ENCODE measurements at regions not wholly inside any gene's neighbourhood (a gene's known extent, or its start where the extent isn't known, plus 50 kb on each side); places are given as distances from the start of the nearest gene placed in this dataset.
"Not testable (repeated sequence)": the region's sequence is repeated elsewhere in the genome, so short reads cannot be mapped to it uniquely, and the experiment has no call there.

DNA sequence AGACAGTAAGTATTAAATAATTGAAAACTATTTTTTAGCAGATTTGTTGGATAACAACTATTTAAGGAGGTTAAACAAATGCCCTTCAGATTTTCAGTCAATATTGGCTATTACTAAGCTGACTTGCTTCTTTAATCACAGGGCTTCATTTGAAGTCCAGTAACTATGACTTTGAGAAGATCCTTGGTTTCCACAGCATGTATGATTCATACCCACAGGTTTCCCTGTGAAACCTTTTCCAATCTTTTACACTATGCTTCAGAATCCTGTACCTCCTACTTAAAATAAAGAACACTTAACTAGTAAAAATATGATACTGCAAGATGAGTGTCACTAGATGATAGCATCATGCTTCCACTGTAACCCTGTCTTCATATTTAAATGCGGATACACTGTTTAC is 211.9 kb downstream of the SPATA31A1 start:
- not testable (repeated sequence) for DNase-seq

DNA sequence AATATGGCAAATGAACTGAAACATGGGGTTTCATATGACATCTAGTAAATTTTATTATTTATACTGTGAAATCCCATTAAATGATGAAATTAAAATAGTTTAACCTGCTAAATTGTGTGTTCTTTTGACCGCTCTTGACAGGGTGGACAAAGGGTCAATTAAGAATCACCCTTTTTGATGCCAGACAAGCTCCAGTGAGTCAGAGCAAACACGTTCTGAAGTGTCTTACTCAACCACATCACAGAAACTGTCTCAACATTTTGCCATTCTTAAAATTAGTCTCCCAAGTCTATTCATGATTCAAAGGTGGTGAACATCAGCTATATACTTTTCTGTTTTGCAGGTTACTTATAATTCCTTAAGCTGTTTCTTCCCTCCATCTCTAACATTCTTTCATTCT is 213.4 kb downstream of the SPATA31A1 start:
- DNase-seq, result not testable (repeated sequence)

DNA sequence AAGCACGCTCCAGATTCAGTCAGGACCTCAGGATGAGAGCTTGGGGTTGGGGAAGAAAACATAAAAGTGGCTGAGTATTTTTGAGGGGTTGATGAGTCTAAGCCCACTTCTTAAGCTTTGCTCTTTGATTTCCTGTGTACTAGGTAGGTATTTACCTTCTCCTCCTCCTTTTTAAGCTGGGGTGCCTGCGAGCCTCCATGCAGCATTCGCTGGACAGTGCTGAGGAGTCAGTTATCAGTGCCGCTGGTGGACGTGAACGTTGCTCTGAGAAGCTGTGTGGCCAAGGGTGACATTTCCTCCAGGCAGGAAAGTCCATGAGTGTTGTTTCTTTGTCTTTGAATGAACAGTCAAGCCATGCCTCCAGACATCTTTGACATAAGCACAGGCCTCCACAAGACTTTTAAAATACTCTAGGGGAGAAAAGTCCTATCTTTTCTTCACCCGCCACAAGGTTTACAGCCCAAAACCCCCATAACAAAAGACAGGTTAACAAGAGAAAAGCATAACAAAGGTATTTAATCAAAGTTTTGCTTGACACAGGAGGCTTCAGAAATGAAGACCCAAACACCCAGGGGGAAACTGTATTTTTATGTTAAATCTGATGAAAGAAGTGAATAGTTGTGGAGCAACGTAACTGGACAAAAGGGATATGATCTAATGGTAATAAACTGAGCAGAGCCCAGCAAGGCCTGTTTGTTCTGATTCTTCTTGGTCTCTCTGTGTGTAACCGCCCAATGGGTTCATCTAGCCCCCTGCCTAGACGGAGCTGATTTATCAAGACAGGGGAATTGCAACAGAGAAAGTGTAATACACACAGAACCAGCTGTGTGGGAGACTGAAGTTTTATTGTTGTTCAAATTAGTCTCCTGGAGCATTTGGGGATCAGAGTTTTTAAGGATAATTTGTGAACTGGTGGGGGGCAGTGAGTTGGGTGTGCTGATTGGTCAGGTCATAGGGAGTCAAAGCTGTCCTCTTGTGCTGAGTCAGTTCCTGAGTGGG is 217.9 kb downstream of the SPATA31A1 start:
- DNase-seq, result not testable (repeated sequence)

DNA sequence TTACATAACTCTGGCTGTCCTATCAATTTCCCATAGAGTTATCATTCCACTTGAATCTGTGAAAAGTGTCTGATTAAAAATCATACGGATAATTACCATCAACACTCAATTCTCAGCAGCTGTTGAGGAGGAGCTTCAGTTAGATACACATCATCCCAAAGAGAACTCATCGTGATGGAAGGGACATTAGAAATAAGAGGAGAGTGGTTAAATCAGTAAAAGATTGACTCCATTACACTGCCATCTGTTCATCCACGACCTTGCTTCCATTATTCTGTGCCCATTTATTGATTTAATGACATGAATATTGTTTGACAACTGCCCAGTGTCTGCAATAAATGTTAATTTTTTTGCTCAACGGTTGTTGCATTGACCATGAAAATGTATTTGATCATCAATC is 223.5 kb downstream of the SPATA31A1 start:
- not testable (repeated sequence) for DNase-seq

DNA sequence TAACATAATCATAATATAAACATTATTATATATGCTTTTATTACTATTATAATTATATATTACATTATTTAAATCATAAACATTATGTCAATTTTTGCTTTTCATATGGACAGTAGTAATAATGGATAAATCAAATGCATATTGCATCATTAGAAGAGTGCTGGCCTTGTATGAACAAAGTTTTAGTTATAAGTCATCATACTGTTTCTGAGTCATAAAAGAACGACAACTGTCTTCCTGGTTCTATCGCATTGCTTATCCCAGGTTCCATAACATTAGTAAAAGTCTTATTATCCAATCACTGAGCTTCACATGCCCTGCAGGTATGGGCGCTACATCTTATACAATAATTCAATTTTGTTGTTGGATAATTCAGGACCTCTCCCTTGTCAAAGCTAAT is 225.8 kb downstream of the SPATA31A1 start:
- DNase-seq, result not testable (repeated sequence)

DNA sequence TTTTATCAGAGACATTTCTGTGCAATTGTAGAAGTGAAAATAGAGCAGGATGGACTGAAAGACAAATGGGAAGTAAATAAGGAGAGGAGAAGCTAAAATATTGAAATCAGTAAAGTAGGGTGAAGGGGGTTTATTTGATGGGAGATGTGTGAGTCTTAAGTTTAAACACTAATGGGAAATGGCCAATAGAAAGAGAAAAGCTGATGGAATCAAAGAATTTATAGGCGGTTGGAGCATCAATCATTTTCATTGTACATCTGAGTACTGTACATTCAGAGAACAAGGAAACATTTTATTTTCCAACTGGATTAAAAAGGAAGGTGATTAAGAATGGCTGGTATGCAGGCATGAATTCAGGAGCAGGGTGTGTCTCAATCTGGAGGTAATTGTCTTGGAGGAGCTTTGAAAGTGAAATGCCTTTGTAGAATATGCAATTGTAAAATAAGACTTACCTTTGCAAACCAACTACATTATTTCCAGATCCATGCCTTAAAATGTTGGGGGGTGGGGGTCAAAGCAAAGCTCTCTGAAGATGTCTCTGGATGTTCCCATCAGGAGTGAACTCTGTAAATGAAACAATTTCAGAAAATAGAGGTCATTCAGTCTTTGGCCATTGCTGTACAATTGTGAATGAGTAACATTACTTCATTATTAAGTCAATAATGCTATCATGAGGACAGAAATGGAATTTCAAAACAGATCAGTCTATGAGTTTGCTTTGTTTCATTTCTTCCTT is 227.4 kb downstream of the SPATA31A1 start:
- DNase-seq, result not testable (repeated sequence)

DNA sequence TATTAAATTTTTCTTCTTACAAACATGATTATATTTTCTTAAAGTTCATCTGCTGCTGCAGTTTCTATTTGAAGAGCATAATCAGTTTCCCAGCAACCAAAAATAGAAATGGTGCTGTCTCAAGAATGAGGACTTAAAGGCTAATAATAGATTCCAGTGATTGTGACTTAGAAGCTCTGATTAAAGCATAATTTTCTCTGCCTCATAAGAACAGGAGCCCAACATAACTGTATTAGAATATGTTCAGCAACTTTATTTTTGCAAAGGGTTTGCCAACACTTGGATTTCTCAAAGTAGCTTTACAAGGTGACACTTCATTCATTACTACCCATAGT is 227.9 kb downstream of the SPATA31A1 start:
- DNase-seq, result not testable (repeated sequence)

DNA sequence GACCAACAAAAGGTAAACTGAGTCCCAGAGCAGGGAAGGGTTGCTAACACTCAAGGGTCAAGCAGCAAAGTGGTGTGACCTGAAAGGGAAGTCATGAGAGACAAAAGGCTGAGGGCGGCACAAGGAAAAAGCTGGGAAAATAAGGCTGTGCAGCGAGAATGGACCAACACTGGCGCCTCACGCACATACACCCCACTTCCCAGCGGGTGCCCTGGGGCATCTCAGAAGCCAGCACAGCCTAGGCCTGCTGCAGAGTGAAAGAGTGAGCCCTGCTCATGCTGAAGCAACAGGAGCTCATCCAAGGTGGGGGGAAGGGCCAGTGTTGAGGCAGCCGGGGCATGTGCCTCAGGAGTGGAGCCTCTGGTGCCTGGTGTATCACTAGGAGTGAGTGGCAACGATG is 229.8 kb downstream of the SPATA31A1 start:
- DNase-seq, result not testable (repeated sequence)

DNA sequence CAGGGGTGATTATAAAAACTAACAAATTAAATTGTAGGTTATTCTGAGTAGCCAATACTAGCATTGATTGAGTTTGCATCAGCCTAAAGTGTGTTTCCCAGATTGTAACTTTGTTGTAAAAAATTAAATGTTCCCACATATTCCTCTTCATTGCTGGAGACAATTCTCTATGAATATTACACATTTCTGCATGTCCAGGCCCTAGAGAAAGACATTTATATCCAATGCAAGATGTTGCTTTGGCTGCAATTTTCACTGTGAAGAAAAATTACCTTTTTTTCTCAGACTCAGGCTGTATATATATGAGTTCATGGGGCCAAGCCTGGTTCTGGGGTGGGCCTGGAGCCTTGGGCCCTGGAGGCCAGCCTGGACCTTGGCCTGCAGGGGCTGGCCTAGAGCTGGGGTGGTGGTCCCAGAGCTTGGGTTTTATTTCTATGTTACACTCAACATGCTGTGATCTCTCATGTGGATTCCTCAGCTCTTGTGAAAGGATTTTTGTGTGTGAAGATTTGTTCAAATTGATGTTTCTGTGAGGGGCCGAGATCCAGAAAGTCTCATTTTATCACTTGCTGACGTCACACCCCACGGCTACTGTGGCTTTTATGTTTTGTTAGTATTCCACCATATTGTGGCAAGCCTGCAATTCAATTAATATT is 232.5 kb downstream of the SPATA31A1 start:
- DNase-seq, result no peak

DNA sequence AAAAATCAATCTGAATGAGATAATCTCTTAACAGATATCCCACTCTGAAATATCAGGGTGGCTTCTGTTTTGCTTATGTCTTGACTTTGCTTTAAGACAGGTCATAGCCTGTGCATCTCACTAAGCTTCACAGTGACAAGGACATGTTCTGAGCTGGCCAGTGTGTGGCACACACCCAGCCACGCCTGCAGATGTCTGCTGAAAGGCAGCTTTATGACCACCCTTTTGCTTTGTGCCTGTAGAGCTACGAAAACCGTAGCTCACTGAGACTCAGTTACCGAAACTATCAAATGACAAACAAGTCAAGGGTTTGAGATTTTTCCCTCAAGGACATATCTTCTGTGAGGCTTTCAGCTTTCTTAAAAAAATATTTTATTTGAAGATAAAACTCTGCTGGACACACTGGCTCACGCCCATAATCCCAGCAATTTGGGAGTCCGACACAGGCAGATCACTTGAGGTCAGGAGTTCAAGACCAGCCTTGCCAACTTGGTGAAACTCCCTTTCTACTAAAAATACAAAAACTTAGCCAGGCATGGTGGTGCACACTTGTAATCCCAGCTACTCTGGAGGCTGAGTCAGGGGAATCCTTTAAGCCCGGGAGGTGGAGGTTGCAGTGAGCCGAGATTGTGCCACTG is 233.2 kb downstream of the SPATA31A1 start:
- DNase-seq, result no peak

DNA sequence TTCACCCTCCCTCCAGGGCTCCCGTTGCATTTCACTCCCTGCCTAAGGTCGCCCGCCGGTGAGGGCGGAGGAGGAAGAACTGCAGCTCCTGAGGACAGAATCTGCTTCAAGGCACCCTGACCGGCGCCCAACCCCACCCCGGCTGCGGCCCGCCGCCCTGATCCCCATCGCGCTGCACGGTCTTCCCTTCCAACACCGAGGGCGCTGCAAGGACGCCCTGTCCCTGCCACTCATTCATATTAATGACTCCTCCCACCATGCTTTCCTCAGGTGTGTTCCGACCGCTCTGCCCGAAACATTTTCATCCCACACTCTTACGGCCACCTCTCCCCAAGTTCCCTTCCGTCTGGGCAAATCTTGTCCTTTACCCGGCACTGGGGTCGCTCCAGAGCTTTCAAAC is 248.6 kb downstream of the SPATA31A1 start:
- not testable (repeated sequence) for DNase-seq

DNA sequence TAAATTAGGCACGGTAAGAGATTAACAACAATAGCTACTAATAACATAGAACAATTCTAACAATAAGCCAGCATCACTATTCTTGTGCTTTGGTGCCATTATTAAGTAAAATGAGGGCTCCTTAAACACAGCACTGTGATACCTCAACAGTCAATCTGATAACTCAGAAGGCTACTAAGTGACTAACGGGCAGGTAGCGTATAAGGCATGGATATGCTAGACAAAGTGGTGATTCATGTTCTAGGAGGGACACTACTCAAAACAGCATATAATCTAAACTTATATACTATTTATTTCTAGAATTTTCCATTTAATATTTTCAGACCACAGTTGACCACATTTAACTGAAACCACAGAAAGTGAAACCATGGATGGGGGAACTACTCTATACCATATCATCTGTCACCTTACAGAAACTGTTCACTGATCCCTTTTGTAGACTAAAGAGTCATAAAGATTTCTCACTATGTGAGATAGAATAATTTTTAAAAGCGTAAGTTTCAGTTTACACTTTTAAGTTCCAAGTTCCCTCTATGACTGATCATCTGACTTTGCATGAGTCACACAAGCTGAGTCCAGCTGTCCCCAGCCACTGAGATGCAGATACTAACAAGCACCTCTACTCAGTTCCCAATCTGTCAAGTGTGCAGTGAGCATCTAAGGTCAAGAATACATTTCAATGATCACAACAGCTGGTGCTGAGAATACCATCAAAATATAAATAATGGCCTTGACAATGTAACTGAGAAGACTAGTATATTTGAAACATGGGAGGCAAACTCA is 256.2 kb downstream of the SPATA31A1 start:
- not testable (repeated sequence) for DNase-seq

DNA sequence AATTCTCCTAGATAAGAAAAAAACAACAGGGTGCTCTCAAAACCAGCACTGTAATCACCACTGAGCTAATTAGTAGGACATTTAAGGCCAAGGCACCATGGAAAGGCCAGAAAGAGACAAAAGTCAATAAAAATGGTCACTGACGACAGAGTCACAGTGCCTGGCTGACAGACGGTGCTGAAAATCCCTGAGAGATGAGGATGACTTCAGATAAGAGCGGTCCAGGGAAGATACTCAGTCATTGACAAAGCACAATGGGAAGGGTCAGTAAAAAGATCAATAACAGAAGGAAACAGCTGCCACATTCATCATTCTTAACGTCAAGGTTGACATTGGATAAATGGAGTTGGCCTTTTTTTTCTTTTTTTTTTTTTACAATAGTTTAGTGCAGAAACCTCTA is 261.0 kb downstream of the SPATA31A1 start:
- not testable (repeated sequence) for DNase-seq

DNA sequence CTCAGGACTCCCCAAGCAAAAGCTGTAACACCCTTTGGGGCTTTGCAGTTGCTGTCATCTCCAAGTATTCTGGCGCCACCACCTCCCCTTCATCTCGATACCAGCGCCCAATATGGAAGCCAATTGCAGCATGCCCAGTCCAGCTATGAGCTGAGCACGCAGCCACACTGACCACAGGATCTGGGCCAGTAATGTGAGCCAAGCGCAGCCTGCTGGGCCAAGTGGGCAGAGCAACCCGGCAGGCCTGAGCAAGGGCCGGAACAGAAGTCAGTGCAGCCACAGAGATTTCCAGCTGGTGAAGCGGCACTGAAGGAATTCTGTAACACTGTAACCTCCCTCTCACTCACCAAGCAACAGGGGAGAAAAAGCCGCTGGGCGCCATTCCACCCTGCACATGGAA is 268.6 kb downstream of the SPATA31A1 start:
- not testable (repeated sequence) for DNase-seq

DNA sequence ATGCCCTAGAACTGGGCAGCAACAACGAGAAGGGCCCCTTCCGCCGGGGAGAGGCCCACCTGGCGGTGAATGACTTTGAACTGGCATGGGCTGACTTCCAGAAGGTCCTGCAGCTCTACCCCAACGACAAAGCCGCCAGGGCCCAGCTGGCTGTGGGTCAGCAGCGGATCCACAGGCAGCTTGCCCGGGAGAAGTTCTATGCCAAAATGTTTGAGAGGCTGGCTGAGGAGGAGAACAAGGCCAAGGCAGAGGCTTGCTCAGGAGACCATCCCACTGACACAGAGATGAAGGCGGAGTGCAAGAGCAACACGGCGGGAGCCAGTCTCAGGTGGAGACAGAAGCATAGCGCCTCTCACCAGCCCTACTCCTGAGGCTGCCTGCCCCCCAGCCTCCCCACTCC is 276.6 kb downstream of the SPATA31A1 start:
- DNase-seq, result not testable (repeated sequence)

DNA sequence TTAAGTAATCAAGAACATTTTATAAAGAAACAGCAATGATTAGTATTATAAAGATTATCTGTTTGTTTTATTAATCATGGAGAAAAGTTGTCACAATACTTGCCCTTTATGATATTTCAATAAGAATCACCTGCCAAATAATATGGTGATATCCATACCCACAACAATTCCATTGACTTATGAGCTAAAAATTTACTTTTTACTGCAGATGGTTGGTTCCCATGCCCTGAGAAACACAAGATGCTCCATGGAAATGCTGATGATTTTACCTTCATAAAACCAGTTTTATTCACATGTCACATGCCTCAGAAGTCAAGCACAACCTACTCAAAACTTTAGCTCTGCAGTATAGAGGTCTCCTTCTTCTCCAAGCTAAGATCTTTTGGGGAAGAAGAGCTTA is 293.6 kb downstream of the SPATA31A1 start:
- DNase-seq, result not testable (repeated sequence)

DNA sequence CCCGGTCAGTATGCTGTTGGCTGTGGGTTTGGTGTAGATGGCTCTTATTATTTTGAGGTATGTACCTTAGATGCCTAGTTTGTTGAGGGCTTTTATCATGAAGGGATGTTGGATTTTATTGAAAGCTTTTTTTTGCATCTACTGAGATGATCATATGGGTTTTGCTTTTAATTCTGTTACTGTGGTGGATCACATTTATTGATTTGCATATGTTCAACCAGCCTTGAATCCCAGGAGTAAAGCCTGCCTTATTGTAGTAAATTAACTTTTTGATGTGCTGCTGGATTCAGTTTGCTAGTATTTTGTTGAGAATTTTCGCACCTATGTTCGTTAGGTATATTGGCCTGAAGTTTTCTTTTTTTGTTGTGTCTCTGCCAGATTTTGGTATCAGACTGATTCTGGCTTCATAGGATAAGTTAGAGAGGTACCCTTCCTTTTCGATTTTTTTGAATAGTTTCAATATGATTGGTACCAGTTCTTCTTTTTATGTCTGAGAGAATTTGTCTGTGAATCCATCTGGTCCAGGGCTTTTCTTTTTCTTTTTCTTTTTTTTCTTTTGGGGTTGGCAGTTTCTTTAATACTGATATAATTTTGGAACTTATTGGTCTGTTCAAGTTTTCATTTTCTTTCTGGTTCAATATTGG is 301.6 kb downstream of the SPATA31A1 start:
- DNase-seq, result not testable (repeated sequence)

DNA sequence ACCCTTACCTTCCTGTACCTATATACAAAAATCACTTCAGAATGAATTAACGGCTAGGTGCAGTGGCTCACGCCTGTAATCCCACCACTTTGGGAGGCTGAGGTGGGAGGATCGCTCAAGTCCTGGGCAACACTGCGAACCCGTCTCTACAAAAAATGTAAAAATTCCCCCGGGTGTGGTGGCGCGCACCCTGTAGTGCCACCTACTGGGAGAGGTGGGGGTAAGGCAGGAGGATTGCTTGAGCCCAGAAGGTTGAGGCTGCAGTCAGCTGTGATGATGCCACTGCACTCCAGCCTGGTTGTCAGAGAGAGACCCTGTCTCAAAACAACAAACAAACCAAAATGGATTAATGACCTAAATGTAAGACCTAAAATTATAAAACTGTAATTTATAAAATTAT is 307.6 kb downstream of the SPATA31A1 start:
- DNase-seq, result not testable (repeated sequence)

DNA sequence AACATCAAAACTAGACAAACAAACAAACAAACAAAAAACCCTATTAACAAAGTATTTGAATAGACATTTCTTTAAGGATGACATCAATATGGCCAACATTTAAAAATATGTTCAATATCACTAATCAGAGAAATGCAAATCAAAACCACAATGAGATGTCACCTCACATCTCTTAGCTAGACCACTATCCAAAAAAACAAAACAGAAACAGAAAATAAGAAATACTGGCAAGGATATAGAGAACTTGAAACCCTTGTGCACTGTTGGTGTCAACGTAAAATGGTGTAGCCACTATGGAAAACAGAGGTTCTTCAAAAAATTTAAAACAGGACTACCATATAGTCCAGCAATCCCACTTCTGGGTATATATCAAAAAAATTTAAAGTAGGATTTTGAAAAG is 308.2 kb downstream of the SPATA31A1 start:
- not testable (repeated sequence) for DNase-seq

DNA sequence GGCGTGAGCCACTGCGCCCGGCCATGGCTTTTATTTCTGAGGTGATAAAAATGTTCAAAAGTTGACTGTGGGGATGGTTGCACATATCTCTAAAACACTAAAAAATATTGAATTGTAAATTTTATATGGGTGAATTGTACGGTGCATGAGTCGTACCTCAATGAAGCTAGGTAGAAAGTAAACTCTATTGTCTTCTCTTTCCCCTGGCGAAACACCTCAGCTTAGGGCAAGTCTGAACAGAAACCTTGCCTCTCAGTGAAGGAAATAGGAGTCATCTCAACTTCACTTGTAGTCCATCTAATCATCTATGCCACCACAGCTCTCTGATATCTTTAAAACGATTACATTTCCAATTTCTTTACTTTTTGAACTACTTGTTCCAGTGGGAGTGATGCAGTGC is 309.6 kb downstream of the SPATA31A1 start:
- DNase-seq, result not testable (repeated sequence)

DNA sequence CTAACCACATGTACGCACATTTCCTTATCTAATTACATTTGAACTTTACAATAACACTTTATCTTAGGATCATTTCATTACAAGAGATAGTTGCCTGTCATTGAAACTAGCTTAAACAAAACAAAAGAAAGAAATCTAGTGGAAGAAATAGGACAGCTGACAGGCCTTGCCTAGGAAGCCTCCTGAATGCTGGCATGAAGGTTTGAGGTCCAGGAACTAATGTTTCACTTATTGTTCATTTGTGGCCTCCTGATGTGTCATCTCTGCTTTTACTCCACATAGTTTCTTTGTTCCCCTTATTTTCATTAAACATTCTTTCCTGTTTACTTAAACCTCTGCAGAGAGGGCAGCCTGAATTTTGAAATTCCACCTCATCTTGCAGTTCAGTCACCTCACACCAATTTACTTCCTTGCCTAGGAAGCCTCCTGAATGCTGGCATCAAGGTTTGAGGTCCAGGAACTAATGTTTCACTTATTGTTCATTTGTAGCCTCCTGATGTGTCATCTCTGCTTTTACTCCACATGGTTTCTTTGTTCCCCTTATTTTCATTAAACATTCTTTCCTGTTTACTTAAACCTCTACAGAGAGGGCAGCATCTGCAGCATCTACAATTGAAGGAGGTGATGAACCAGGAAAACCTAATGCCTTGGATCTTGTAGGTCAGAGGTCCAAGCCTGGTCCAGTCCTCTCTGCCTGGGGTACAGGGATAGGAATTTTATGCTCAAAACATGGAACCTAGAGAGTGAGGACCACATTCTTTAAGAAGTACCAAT is 319.2 kb downstream of the SPATA31A1 start:
- not testable (repeated sequence) for DNase-seq
